Neural cell (in vitro differentiated cells): ENCODE measurements at regions not wholly inside any gene's neighbourhood (a gene's known extent, or its start where the extent isn't known, plus 50 kb on each side); places are given as distances from the start of the nearest gene placed in this dataset.

ENCODE experiments used
- H2AFZ ChIP-seq: fragments of 200-600, 300-800 bp; sonication (generic), shearing (Covaris generic); 2 replicates; pipeline ENCODE4 v1.6.0; 2014; ENCODE audit warnings: low read depth, mild to moderate bottlenecking, antibody characterized with exemption, low read length, moderate library complexity
- H3F3A ChIP-seq: fragments of 200-600 bp; shearing (Covaris generic); 2 replicates; pipeline ENCODE4 v1.6.1; 2016; ENCODE audit warnings: mild to moderate bottlenecking, moderate library complexity, mixed read lengths, antibody characterized with exemption, low read length; ENCODE audit not compliant: insufficient read depth, poor library complexity, severe bottlenecking
- H3K27ac ChIP-seq: fragments of 200-600, 300-800 bp; sonication (generic), shearing (Covaris generic); 2 replicates; pipeline ENCODE4 v1.5.1; 2014; ENCODE audit warnings: mild to moderate bottlenecking, low read length, moderate library complexity
- H3K27me3 ChIP-seq: fragments of 300-800, 200-600 bp; sonication (generic), shearing (Covaris generic); 2 replicates; pipeline ENCODE4 v1.6.0; 2014; ENCODE audit warnings: mild to moderate bottlenecking, low read depth, low read length, moderate library complexity; ENCODE audit not compliant: insufficient read depth
- H3K36me3 ChIP-seq: fragments of 300-800, 200-600 bp; sonication (generic), shearing (Covaris generic); 2 replicates; pipeline ENCODE4 v1.5.1; 2014; ENCODE audit warnings: mild to moderate bottlenecking, antibody characterized with exemption, low read length, moderate library complexity; ENCODE audit not compliant: insufficient read depth
- H3K4me2 ChIP-seq: fragments of 300-800, 200-600 bp; sonication (generic), shearing (Covaris generic); 2 replicates; pipeline ENCODE4 v1.6.0; 2014; ENCODE audit warnings: mild to moderate bottlenecking, low read length
- H3K4me3 ChIP-seq: fragments of 300-800, 200-600 bp; sonication (generic), shearing (Covaris generic); 2 replicates; pipeline ENCODE4 v1.5.1; 2014; ENCODE audit warnings: mild to moderate bottlenecking, low read length, moderate library complexity
- H3K79me2 ChIP-seq: fragments of 200-600 bp; shearing (Covaris generic); replicated peaks from 2 replicates; pipeline ENCODE4 v1.6.0; 2014; ENCODE audit warnings: mild to moderate bottlenecking, low read length, moderate library complexity; ENCODE audit not compliant: insufficient read depth
- H3K9ac ChIP-seq: fragments of 300-800, 200-600 bp; sonication (generic), shearing (Covaris generic); 2 replicates; pipeline ENCODE4 v1.6.1; 2016; ENCODE audit warnings: mild to moderate bottlenecking, low read length, mixed read lengths
- H3K9me2 ChIP-seq: fragments of 200-600 bp; shearing (Covaris generic); 2 replicates; pipeline ENCODE4 v1.6.1; 2016; ENCODE audit warnings: mild to moderate bottlenecking, low read length, mixed read lengths; ENCODE audit not compliant: insufficient read depth
- H3K9me3 ChIP-seq: fragments of 200-600, 300-800 bp; sonication (generic), shearing (Covaris generic); 2 replicates; pipeline ENCODE4 v1.6.1; 2016; ENCODE audit warnings: mild to moderate bottlenecking, mixed run types, low read length, moderate library complexity, mixed read lengths
- H4K20me1 ChIP-seq: fragments of 200-600 bp; shearing (Covaris generic); 2 replicates; pipeline ENCODE4 v1.6.1; 2016; ENCODE audit warnings: mild to moderate bottlenecking, mixed run types; ENCODE audit not compliant: insufficient read depth
- EP300 ChIP-seq: fragments of 450-650 bp; conservative IDR thresholded peaks from 2 replicates; pipeline ENCODE4 v1.6.1; 2014; ENCODE audit warnings: antibody characterized with exemption, mild to moderate bottlenecking, moderate library complexity; ENCODE audit not compliant: poor library complexity, severe bottlenecking
- EZH2 ChIP-seq: fragments of 200-600, 300-800 bp; shearing (Covaris generic), sonication (generic); IDR thresholded peaks from 2 replicates; pipeline ENCODE4 v1.6.1; 2014; ENCODE audit warnings: antibody characterized with exemption, low read length, borderline replicate concordance, mild to moderate bottlenecking; ENCODE audit not compliant: insufficient read depth, poor library complexity, severe bottlenecking
- MXI1 ChIP-seq: fragments of 450-650 bp; conservative IDR thresholded peaks from 2 replicates; pipeline ENCODE4 v1.6.1; 2014; ENCODE audit warnings: antibody characterized with exemption, mild to moderate bottlenecking; ENCODE audit not compliant: poor library complexity, severe bottlenecking
- POLR2AphosphoS5 ChIP-seq: IDR thresholded peaks from 2 replicates; pipeline ENCODE4 v1.6.1; 2012
- RAD21 ChIP-seq: fragments of 450-650 bp; conservative IDR thresholded peaks from 2 replicates; pipeline ENCODE4 v1.6.1; 2014; ENCODE audit warnings: antibody characterized with exemption, mild to moderate bottlenecking, moderate library complexity
- SMC3 ChIP-seq: fragments of 450-650 bp; conservative IDR thresholded peaks from 2 replicates; pipeline ENCODE4 v1.6.1; 2014; ENCODE audit warnings: antibody characterized with exemption, mild to moderate bottlenecking, moderate library complexity; ENCODE audit not compliant: poor library complexity
- TAF1 ChIP-seq: IDR thresholded peaks from 2 replicates; pipeline ENCODE4 v1.6.1; 2012; ENCODE audit warnings: low read depth
- TF ChIP-seq, protein P1 (sequence below): IDR thresholded peaks from 2 replicates; pipeline ENCODE4 v1.6.1; 2012; ENCODE audit warnings: borderline replicate concordance
- TF ChIP-seq, protein P2 (sequence below): fragments of 450-650 bp; IDR thresholded peaks from 2 replicates; pipeline ENCODE4 v1.5.1; 2014; ENCODE audit warnings: antibody characterized with exemption, mild to moderate bottlenecking, moderate library complexity; ENCODE audit not compliant: poor library complexity, severe bottlenecking

DNA sequence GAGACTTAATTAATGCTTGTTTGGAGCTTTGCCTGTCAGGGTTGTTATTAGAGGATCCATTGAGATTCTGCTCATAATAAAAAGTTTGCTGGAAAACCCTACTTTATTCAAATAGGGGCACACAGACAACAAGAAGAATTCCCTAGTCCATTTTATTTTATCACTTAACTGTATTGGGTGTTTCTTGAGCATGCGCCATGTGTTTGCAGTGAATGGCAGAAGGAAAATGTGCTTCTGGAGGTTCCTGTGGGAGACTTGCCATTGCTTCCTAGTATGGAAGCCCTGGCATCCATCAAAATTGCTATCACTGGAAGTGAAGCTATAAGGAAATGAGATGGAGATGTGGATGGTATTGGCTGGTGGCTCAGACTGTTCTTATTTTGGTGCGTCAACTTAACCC lies 106.6 kb upstream of the GALNT18 start:
- no peak overlapping the region for H2AFZ ChIP-seq
- H3K79me2 ChIP-seq, result no peaks in the 10 kb centered on the region
- TF ChIP-seq RAD21 (no peak), SMC3 (no peak), EZH2 (no peak), POLR2AphosphoS5 (no peak), EP300 (no peak), MXI1 (no peak), TAF1 (no peak)
- TF ChIP-seq, protein P1, sequence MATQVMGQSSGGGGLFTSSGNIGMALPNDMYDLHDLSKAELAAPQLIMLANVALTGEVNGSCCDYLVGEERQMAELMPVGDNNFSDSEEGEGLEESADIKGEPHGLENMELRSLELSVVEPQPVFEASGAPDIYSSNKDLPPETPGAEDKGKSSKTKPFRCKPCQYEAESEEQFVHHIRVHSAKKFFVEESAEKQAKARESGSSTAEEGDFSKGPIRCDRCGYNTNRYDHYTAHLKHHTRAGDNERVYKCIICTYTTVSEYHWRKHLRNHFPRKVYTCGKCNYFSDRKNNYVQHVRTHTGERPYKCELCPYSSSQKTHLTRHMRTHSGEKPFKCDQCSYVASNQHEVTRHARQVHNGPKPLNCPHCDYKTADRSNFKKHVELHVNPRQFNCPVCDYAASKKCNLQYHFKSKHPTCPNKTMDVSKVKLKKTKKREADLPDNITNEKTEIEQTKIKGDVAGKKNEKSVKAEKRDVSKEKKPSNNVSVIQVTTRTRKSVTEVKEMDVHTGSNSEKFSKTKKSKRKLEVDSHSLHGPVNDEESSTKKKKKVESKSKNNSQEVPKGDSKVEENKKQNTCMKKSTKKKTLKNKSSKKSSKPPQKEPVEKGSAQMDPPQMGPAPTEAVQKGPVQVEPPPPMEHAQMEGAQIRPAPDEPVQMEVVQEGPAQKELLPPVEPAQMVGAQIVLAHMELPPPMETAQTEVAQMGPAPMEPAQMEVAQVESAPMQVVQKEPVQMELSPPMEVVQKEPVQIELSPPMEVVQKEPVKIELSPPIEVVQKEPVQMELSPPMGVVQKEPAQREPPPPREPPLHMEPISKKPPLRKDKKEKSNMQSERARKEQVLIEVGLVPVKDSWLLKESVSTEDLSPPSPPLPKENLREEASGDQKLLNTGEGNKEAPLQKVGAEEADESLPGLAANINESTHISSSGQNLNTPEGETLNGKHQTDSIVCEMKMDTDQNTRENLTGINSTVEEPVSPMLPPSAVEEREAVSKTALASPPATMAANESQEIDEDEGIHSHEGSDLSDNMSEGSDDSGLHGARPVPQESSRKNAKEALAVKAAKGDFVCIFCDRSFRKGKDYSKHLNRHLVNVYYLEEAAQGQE, result no peak
- TF ChIP-seq, protein P2, sequence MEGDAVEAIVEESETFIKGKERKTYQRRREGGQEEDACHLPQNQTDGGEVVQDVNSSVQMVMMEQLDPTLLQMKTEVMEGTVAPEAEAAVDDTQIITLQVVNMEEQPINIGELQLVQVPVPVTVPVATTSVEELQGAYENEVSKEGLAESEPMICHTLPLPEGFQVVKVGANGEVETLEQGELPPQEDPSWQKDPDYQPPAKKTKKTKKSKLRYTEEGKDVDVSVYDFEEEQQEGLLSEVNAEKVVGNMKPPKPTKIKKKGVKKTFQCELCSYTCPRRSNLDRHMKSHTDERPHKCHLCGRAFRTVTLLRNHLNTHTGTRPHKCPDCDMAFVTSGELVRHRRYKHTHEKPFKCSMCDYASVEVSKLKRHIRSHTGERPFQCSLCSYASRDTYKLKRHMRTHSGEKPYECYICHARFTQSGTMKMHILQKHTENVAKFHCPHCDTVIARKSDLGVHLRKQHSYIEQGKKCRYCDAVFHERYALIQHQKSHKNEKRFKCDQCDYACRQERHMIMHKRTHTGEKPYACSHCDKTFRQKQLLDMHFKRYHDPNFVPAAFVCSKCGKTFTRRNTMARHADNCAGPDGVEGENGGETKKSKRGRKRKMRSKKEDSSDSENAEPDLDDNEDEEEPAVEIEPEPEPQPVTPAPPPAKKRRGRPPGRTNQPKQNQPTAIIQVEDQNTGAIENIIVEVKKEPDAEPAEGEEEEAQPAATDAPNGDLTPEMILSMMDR, result no peak
- no peaks in the 10 kb centered on the region for H4K20me1 ChIP-seq
- no peaks in the 10 kb centered on the region for H3F3A ChIP-seq
- no peak overlapping the region for H3K9ac ChIP-seq
- no peaks in the 10 kb centered on the region for H3K9me2 ChIP-seq
- H3K27ac ChIP-seq, result no peak overlapping the region
- no peak overlapping the region for H3K4me3 ChIP-seq
- H3K36me3 ChIP-seq, result no peaks in the 10 kb centered on the region
- no peaks in the 10 kb centered on the region for H3K9me3 ChIP-seq
- H3K27me3 ChIP-seq, result no peaks in the 10 kb centered on the region
- no peak overlapping the region for H3K4me2 ChIP-seq

DNA sequence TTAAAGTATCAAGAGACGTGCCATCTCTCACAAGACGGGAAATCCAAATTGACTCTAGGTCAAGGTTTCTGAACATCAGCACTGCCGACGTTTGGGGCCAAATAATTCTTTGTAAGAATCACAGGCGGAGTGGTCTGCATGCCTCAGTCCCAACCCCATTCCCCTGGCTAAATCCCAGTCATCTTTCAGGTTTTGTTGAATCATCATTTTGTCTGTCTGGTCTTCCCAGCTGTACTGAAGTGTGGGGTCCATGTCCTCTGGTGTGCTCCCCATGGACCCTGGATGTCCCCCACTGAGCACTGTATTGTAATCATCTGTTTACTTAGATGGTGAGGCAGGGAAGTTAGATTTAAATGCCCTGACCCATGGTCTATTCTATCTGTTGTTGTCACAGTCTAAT lies 103.6 kb upstream of the GALNT18 start:
- H3K9me2 ChIP-seq, result no peaks in the 10 kb centered on the region
- no peak overlapping the region for H3K27ac ChIP-seq

More for the DNA sequence above, 103.6 kb upstream of the GALNT18 start:
- Histone ChIP-seq H3K27me3 (no peaks in the 10 kb centered on the region), H3K4me3 (no peak overlapping the region), H4K20me1 (no peaks in the 10 kb centered on the region), H2AFZ (no peak overlapping the region), H3K9me3 (no peaks in the 10 kb centered on the region), H3K79me2 (no peaks in the 10 kb centered on the region), H3K9ac (no peak overlapping the region), H3F3A (no peaks in the 10 kb centered on the region), H3K36me3 (no peaks in the 10 kb centered on the region), H3K4me2 (no peak overlapping the region)
- TF ChIP-seq, protein P1, result no peak
- TF ChIP-seq, protein P2, result no peak
- TF ChIP-seq EP300 (no peak), MXI1 (no peak), EZH2 (no peak), POLR2AphosphoS5 (no peak), RAD21 (no peak), SMC3 (no peak), TAF1 (no peak)
